GM12878 (cell line): ENCODE measurements at regions not wholly inside any gene's neighbourhood (a gene's known extent, or its start where the extent isn't known, plus 50 kb on each side); places are given as distances from the start of the nearest gene placed in this dataset.

Experiments used
- BHLHE40 ChIP-seq, 2 experiments: fragments of 450-650 bp in 1 of 2; IDR thresholded peaks; 2 replicates each; pipeline ENCODE4 v1.6.1; 2011 to 2017; ENCODE audit warnings: low read depth in 2 of 2, borderline replicate concordance in 1 of 2, improper control_type of control experiment in 1 of 2, low read length in 1 of 2, mild to moderate bottlenecking in 1 of 2
- CEBPB ChIP-seq, 2 experiments: fragments of 150-350 bp in 1 of 2; IDR thresholded peaks; 2 replicates each; pipeline ENCODE4 v1.6.1; 2012 to 2014; ENCODE audit warnings: low read depth in 2 of 2, low read length in 2 of 2, borderline replicate concordance in 1 of 2, inconsistent platforms in 1 of 2
- CTCF ChIP-seq, 3 experiments: IDR thresholded peaks in 2 of 3; conservative IDR thresholded peaks in 1 of 3; 2 replicates each; pipeline ENCODE4 v1.5.1; 2011; ENCODE audit warnings: low read depth in 3 of 3, low read length in 3 of 3, mild to moderate bottlenecking in 3 of 3, control low read depth in 2 of 3, moderate library complexity in 2 of 3, inconsistent platforms in 1 of 3, mixed read lengths in 1 of 3; ENCODE audit not compliant: control insufficient read depth in 2 of 3, insufficient read depth in 1 of 3; ENCODE audit errors: extremely low read depth in 1 of 3
- NFYB ChIP-seq: IDR thresholded peaks from 2 replicates; pipeline ENCODE4 v1.6.1; 2011; ENCODE audit warnings: low read depth, mild to moderate bottlenecking, low read length, improper control_type of control experiment, moderate library complexity; ENCODE audit not compliant: insufficient read depth
- POLR2A ChIP-seq: IDR thresholded peaks from 2 replicates; pipeline ENCODE4 v1.6.1; 2011; ENCODE audit warnings: low read depth, mild to moderate bottlenecking, low read length
- RELA ChIP-seq: fragments of 450-650 bp; IDR thresholded peaks from 2 replicates; pipeline ENCODE4 v1.8.0; 2014; ENCODE audit warnings: borderline replicate concordance; ENCODE audit not compliant: partially characterized antibody
- USF1 ChIP-seq: IDR thresholded peaks from 2 replicates; pipeline ENCODE4 v1.6.1; 2011; ENCODE audit warnings: borderline replicate concordance, low read depth, mild to moderate bottlenecking, moderate library complexity, mixed read lengths, low read length; ENCODE audit not compliant: insufficient read depth; ENCODE audit errors: extremely low read length
- USF2 ChIP-seq: IDR thresholded peaks from 2 replicates; pipeline ENCODE4 v1.6.1; 2011; ENCODE audit warnings: low read depth, low read length, improper control_type of control experiment, borderline replicate concordance
- ZNF207 ChIP-seq: fragments of 450-650 bp; IDR thresholded peaks from 2 replicates; pipeline ENCODE4 v1.6.1; 2014; ENCODE audit warnings: antibody characterized with exemption, mild to moderate bottlenecking, borderline replicate concordance

- TF ChIP-seq USF1: no peak
- TF ChIP-seq POLR2A: no peak
- no peak for TF ChIP-seq BHLHE40 (IDR thresholded peaks at IDR 0.05; ENCODE audit: borderline replicate concordance in 1 of 2, low read depth in 2 of 2, low read length in 1 of 2)
- no peak for TF ChIP-seq ZNF207
- TF ChIP-seq CTCF (IDR thresholded peaks at IDR 0.05 in 2 of 3, conservative IDR thresholded peaks at IDR 0.05 in 1 of 3; ENCODE audit: control insufficient read depth in 2 of 3, extremely low read depth in 1 of 3, insufficient read depth in 1 of 3, low read depth in 3 of 3, low read length in 3 of 3): no peak
- no peak for TF ChIP-seq USF2
- TF ChIP-seq RELA: no peak
- TF ChIP-seq NFYB: no peak
- TF ChIP-seq CEBPB (IDR thresholded peaks at IDR 0.05; ENCODE audit: borderline replicate concordance in 1 of 2, low read depth in 2 of 2, low read length in 2 of 2): no peak
Measured at GRCh38 chr15:95469496-95470000, 861.0 kb upstream of the NR2F2 start.
